COLO668 (cell line): ENCODE measurements at regions not wholly inside any gene's neighbourhood (a gene's known extent, or its start where the extent isn't known, plus 50 kb on each side); places are given as distances from the start of the nearest gene placed in this dataset.

ENCODE experiments used
- DNase-seq: peaks from one replicate; lab custom pipeline; 2025; ENCODE audit not compliant: unreplicated experiment; lab: John Stamatoyannopoulos, UW

- DNase-seq = no peak
Measured at GRCh38 chr2:88283886-88284592, 113.9 kb downstream of the THNSL2 start.

- no peak for DNase-seq
Measured at GRCh38 chr2:88281302-88282217, 111.4 kb downstream of the THNSL2 start.

- DNase-seq = no peak
Measured at GRCh38 chr2:88269836-88270235, 99.7 kb downstream of the THNSL2 start.

GRCh38 chr2:88265352-88266303 is 95.5 kb downstream of the THNSL2 start:
- peak; percentile 7 for DNase-seq

GRCh38 chr2:88263861-88264260 is 93.7 kb downstream of the THNSL2 start:
- no peak for DNase-seq

- DNase-seq = no peak
Measured at GRCh38 chr2:88261725-88262124, 91.6 kb downstream of the THNSL2 start.

- DNase-seq = no peak
Measured at GRCh38 chr2:88258208-88258607, 88.1 kb downstream of the THNSL2 start.

GRCh38 chr2:88254437-88255091 is 84.4 kb downstream of the THNSL2 start:
- no peak for DNase-seq

- no peak for DNase-seq
Measured at GRCh38 chr2:88253997-88254396, 83.9 kb downstream of the THNSL2 start.

GRCh38 chr2:88253375-88253774 is 83.2 kb downstream of the THNSL2 start:
- no peak for DNase-seq

- no peak for DNase-seq
Measured at GRCh38 chr2:88252646-88253045, 82.5 kb downstream of the THNSL2 start.

GRCh38 chr2:88252111-88252510 is 82.0 kb downstream of the THNSL2 start:
- no peak for DNase-seq

- DNase-seq = no peak
Measured at GRCh38 chr2:88250404-88250803, 80.3 kb downstream of the THNSL2 start.

- no peak for DNase-seq
Measured at GRCh38 chr2:88248280-88248828, 78.2 kb downstream of the THNSL2 start.

- no peak for DNase-seq
Measured at GRCh38 chr2:88247531-88247930, 77.4 kb downstream of the THNSL2 start.

GRCh38 chr2:88245109-88245508 is 75.0 kb downstream of the THNSL2 start:
- DNase-seq = no peak

- no peak for DNase-seq
Measured at GRCh38 chr2:88239781-88240180, 69.6 kb downstream of the THNSL2 start.

- DNase-seq = no peak
Measured at GRCh38 chr2:88236666-88237065, 66.5 kb downstream of the THNSL2 start.
